Panc1 (cell line): ENCODE measurements at regions not wholly inside any gene's neighbourhood (a gene's known extent, or its start where the extent isn't known, plus 50 kb on each side); places are given as distances from the start of the nearest gene placed in this dataset.

Source experiments
- CTCF ChIP-seq: fragments of 450-650 bp; IDR thresholded peaks from 2 replicates; pipeline ENCODE4 v1.5.1; 2017; ENCODE audit warnings: mild to moderate bottlenecking
- POLR2AphosphoS5 ChIP-seq: IDR thresholded peaks from 2 replicates; pipeline ENCODE4 v1.6.1; 2012; ENCODE audit warnings: mild to moderate bottlenecking, low read depth, low read length, moderate library complexity
- SIN3A ChIP-seq: IDR thresholded peaks from 2 replicates; pipeline ENCODE4 v1.6.1; 2012; ENCODE audit warnings: low read depth, mild to moderate bottlenecking, low read length, moderate library complexity, borderline replicate concordance; ENCODE audit not compliant: insufficient read depth
- TCF7L2 ChIP-seq: IDR thresholded peaks from 2 replicates; pipeline ENCODE4 v1.6.1; 2011; ENCODE audit warnings: mild to moderate bottlenecking, low read depth, low read length, inconsistent platforms

- no peak for TF ChIP-seq POLR2AphosphoS5
- no peak for TF ChIP-seq CTCF
- TF ChIP-seq SIN3A: no peak
- no peak for TF ChIP-seq TCF7L2
Measured at GRCh38 chr2:158893026-158893425, 75.4 kb upstream of the TANC1 start.
